ENCODE measurements at regions not wholly inside any gene's neighbourhood (a gene's known extent, or its start where the extent isn't known, plus 50 kb on each side); places are given as distances from the start of the nearest gene placed in this dataset.
"Not testable (repeated sequence)": the region's sequence is repeated elsewhere in the genome, so short reads cannot be mapped to it uniquely, and the experiment has no call there.

DNA sequence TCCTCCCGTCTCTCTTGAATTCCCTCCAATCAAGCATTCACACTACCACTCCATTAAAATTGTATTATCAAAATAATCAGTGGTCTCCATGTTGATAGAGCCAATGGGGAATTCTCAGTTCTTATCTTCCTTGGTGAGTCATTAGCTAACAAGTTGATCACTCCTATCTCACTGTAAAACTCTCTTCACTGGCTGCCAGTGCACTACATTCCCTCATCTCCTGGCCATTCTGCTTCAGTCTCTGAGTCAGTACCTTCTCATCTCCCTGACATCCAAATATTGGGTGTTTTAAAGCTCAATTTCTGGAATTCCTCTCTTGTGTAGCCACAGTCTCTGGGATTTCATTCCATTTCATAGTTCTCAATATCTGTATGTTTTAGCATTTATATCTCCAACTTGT, 175.2 kb downstream of the ALDH1A2 start:
- TF ChIP-seq, protein P1, sequence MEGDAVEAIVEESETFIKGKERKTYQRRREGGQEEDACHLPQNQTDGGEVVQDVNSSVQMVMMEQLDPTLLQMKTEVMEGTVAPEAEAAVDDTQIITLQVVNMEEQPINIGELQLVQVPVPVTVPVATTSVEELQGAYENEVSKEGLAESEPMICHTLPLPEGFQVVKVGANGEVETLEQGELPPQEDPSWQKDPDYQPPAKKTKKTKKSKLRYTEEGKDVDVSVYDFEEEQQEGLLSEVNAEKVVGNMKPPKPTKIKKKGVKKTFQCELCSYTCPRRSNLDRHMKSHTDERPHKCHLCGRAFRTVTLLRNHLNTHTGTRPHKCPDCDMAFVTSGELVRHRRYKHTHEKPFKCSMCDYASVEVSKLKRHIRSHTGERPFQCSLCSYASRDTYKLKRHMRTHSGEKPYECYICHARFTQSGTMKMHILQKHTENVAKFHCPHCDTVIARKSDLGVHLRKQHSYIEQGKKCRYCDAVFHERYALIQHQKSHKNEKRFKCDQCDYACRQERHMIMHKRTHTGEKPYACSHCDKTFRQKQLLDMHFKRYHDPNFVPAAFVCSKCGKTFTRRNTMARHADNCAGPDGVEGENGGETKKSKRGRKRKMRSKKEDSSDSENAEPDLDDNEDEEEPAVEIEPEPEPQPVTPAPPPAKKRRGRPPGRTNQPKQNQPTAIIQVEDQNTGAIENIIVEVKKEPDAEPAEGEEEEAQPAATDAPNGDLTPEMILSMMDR (IDR thresholded peaks at IDR 0.05), result no peak
- Histone ChIP-seq H3K27me3 (no peaks in the 10 kb centered on the region), H3K36me3 (no peaks in the 10 kb centered on the region), H3K4me3 (no peak overlapping the region), H3K9me3 (peaks cover 0 to 9% of the 10 kb centered on the region in 2 donors), H3K4me1 (no peaks in the 10 kb centered on the region), H3K27ac (no peak overlapping the region)
- DNase-seq (ENCODE audit: low spot score), result no peak

DNA sequence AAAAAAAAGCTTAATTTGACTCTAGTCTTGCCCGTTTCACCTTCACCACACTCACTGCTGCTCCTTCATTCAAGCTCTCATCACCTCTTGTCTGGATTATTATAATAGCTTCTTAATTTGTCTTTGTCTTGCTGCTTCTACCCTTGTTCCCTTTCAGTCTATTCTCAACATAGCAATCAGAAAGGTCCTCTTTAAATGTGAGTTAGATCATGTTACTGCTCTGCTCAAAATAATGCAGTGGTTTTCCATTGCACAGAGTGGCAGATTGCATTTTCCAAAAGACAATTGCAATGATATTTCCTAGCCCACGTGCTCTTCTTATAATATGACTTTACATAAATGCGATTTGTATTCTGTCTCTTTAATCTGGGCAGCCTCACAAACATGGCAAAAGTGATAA, 174.6 kb downstream of the ALDH1A2 start:
- Histone ChIP-seq H3K4me1 (no peaks in the 10 kb centered on the region), H3K36me3 (no peaks in the 10 kb centered on the region), H3K27ac (no peak overlapping the region), H3K9me3 (peaks cover 0 to 9% of the 10 kb centered on the region in 2 donors), H3K4me3 (no peak overlapping the region), H3K27me3 (no peaks in the 10 kb centered on the region)
- TF ChIP-seq, protein P1 (IDR thresholded peaks at IDR 0.05), result no peak
- DNase-seq (ENCODE audit: low spot score), result no peak

DNA sequence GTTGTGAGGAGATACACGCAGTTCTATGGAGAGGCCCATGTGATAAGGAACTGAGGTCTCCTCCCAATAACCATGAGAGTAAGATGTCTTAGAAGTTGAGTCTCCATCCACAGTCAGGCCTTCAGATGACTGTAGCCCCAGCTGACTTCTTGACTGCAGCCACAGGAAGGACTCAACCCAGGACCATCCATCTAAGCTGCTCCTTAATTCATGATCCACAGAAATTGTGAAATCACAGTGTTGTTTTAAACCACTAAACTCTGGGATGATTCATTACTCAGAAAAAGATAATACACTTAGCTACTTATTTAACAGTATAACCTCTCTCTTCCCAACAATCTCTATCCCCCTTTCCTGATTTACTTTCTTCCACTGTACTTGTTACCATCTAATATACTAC, 173.3 kb downstream of the ALDH1A2 start:
- TF ChIP-seq, protein P1 (IDR thresholded peaks at IDR 0.05), result no peak
- no peaks in the 10 kb centered on the region for H3K36me3 ChIP-seq
- no peak for DNase-seq (ENCODE audit: low spot score)
- no peak overlapping the region for H3K4me3 ChIP-seq
- H3K27me3 ChIP-seq, result no peaks in the 10 kb centered on the region
- H3K4me1 ChIP-seq, result no peaks in the 10 kb centered on the region
- peaks cover 0 to 9% of the 10 kb centered on the region in 2 donors for H3K9me3 ChIP-seq
- H3K27ac ChIP-seq, result no peak overlapping the region

DNA sequence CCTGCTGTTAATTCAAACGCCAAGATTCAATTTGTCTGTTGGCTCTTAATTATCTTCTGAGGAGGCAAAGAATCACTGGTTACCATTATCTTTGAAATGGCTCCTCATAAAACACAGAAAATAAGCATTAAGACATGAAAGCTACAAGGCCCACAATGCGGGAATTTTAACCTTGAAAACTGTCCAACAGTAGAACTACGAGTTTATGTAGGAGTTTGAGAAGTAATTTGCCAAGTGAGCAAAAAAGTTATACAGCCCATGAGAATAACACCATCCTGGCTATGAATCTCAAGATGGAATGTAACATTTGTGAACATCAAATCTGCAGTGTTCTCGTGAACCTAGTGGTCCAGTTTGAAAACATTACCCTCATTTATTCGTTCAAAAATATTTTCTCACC, 172.5 kb downstream of the ALDH1A2 start:
- Histone ChIP-seq H3K4me3 (no peak overlapping the region), H3K4me1 (no peaks in the 10 kb centered on the region), H3K27me3 (no peaks in the 10 kb centered on the region), H3K9me3 (peaks cover 0 to 9% of the 10 kb centered on the region in 2 donors), H3K27ac (no peak overlapping the region), H3K36me3 (no peaks in the 10 kb centered on the region)
- no peak for DNase-seq (ENCODE audit: low spot score)
- TF ChIP-seq, protein P1 (IDR thresholded peaks at IDR 0.05), result no peak

DNA sequence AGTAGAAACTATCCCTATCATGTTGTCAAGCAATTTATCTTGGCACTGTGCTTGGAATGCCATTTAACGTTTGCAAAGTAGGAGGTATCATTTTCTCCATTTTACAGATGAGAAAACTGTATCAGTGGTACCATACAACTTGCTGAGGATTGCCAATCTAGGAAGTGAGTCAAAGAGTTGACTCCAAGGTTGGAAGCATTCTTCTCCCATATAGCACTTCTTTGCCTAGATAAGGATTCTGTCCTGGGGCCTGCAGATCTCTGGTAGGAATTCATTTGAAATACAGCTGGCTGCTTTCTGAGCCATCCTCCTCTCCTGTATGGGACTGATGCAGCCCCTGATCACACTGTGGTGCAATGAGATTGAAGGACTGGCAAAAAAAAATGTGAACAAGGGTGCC, 170.2 kb downstream of the ALDH1A2 start:
- no peak for DNase-seq (ENCODE audit: low spot score)
- Histone ChIP-seq H3K27me3 (no peaks in the 10 kb centered on the region), H3K36me3 (no peaks in the 10 kb centered on the region), H3K9me3 (peaks cover 0 to 9% of the 10 kb centered on the region in 2 donors), H3K4me1 (no peaks in the 10 kb centered on the region), H3K27ac (no peak overlapping the region), H3K4me3 (no peak overlapping the region)
- TF ChIP-seq, protein P1 (IDR thresholded peaks at IDR 0.05), result no peak

DNA sequence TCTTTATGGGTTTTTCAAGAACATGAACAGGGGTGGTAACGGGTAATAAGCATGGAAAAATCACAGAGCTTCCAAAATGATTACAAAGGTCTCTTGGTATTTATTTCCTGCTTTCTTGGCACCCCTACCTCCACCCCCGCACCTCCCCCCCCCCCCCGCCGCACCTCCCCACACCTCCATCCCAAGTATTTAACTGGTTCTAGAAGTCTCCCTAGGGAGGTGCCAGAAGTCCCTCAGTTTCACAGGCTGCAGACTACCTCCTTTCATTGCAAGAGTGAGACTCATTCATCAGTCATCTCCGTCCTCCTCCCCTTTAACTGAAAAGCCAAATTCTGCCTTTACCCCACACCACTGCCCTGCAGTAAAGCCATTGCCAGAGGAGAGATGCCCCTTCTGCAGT, 169.4 kb downstream of the ALDH1A2 start:
- no peak overlapping the region for H3K4me3 ChIP-seq
- H3K27ac ChIP-seq, result no peak overlapping the region
- H3K4me1 ChIP-seq, result no peaks in the 10 kb centered on the region
- TF ChIP-seq, protein P1 (IDR thresholded peaks at IDR 0.05), result no peak
- DNase-seq (ENCODE audit: low spot score), result no peak
- no peaks in the 10 kb centered on the region for H3K27me3 ChIP-seq
- no peaks in the 10 kb centered on the region for H3K36me3 ChIP-seq
- H3K9me3 ChIP-seq, result peaks cover 0 to 9% of the 10 kb centered on the region in 2 donors

DNA sequence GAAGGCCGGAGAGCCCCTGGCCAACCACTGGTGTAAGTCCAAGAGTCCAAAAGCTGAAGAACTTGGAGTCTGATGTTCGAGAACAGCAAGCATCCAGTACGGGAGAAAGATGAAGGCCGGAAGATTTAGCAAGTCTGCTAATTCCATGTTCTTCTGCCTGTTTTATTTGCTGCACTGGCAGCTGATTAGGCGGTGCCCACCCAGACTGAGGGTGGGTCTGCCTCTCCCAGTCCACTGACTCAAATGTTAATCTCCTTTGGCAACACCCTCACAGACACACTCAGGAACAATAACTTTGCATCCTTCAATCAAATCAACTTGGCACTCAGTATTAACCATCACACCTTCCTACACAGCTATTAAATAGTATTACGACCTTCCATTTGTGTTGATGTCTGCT, 168.6 kb downstream of the ALDH1A2 start:
- not testable (repeated sequence) for H3K4me1 ChIP-seq; H3K27me3 ChIP-seq; H3K9me3 ChIP-seq; H3K4me3 ChIP-seq; DNase-seq (ENCODE audit: low spot score); H3K27ac ChIP-seq; H3K36me3 ChIP-seq
